Upper lobe of right lung (tissue), 1 donor: ENCODE measurements at regions not wholly inside any gene's neighbourhood (a gene's known extent, or its start where the extent isn't known, plus 50 kb on each side); places are given as distances from the start of the nearest gene placed in this dataset.

ENCODE experiments used
- ATAC-seq: fragments of 200-7000 bp; cut with Tn5 transposase; one replicate; pipeline ENCODE4 v1.9.1; 2020; ENCODE audit warnings: mild to moderate bottlenecking, moderate library complexity
- DNase-seq: peaks from one replicate; pipeline ENCODE4 v3.0.0-alpha.2; 2020
- H3K27ac ChIP-seq: fragments of 200-600 bp; one replicate; pipeline ENCODE4 v1.8.0; 2022
- H3K27me3 ChIP-seq: fragments of 200-600 bp; one replicate; pipeline ENCODE4 v1.8.0; 2022; ENCODE audit warnings: mild to moderate bottlenecking
- H3K36me3 ChIP-seq: fragments of 200-600 bp; one replicate; pipeline ENCODE4 v1.8.0; 2022
- H3K4me1 ChIP-seq: fragments of 200-600 bp; one replicate; pipeline ENCODE4 v1.8.0; 2022
- H3K4me3 ChIP-seq: fragments of 200-600 bp; one replicate; pipeline ENCODE4 v1.8.0; 2022; ENCODE audit warnings: mild to moderate bottlenecking
- H3K9me3 ChIP-seq: fragments of 200-600 bp; one replicate; pipeline ENCODE4 v1.8.0; 2022
- intact Hi-C: fragments of 100-400 bp; cut with DNase I; formaldehyde crosslinking; loops from one replicate; pipeline ENCODE4 v1.11.0; 2022
- TF ChIP-seq, protein P1 (sequence below): fragments of 200-600 bp; IDR thresholded peaks from one replicate; pipeline ENCODE4 v1.8.0; 2022; ENCODE audit warnings: antibody characterized with exemption
- donor health status: DM: no; HTN: yes; CAD: no; lungs with severe emphysema.

DNA sequence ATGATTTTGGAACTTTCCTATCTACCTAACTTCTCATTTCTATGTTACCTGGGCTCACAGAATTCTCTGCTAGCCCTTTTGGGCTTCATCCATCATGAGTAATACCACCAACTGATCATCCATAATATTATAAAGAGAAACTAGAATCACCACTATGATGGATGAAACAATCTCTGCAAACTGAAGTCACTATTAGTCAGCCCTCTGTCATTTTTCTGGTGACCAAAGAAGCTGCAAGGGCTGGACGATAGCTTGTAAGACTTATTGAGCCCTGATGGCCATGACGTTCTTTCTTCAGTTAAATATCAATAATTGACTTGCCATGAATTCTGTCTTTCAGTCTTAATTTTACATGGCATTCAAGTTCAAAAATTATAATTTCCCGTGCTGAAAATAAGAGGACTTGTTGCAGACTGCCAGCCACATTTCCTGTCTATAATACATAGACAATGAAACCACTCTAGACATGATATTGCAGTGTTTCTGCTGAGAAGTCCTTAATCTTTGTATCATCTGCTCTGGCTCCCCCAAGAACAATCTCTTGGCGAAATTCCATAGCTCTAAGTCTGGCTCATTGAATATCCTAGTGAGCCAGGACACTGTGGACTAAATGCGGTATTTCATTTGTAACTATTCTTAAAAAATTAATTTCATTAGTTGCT lies 655.0 kb upstream of the CAMK1G start:
- Histone ChIP-seq H3K9me3 (no peaks in the 10 kb centered on the region), H3K4me1 (no peaks in the 10 kb centered on the region), H3K27me3 (no peaks in the 10 kb centered on the region), H3K4me3 (no peak overlapping the region), H3K27ac (no peak overlapping the region), H3K36me3 (no peaks in the 10 kb centered on the region)
- TF ChIP-seq, protein P1, sequence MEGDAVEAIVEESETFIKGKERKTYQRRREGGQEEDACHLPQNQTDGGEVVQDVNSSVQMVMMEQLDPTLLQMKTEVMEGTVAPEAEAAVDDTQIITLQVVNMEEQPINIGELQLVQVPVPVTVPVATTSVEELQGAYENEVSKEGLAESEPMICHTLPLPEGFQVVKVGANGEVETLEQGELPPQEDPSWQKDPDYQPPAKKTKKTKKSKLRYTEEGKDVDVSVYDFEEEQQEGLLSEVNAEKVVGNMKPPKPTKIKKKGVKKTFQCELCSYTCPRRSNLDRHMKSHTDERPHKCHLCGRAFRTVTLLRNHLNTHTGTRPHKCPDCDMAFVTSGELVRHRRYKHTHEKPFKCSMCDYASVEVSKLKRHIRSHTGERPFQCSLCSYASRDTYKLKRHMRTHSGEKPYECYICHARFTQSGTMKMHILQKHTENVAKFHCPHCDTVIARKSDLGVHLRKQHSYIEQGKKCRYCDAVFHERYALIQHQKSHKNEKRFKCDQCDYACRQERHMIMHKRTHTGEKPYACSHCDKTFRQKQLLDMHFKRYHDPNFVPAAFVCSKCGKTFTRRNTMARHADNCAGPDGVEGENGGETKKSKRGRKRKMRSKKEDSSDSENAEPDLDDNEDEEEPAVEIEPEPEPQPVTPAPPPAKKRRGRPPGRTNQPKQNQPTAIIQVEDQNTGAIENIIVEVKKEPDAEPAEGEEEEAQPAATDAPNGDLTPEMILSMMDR, result no peak
- no peak for ATAC-seq
- intact Hi-C loops, result no loop called here
- no peak for DNase-seq

DNA sequence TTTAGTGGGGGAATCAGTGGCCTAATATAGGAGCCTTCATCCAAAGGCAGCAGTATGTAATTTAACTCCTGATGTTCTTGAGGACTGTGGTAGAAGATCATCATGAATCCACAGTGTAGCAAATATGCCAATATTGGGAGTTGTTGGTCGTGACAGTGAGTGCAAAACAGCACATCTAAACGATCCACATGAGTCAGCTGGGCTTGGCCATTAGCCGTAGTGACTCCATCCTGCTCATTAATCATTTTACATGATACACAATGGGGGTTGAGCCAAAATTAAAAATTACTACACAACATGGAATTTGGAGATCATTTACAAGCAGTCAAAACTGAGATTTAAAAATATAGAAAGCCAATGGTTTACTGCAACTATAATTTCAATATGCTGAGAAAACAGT lies 653.9 kb upstream of the CAMK1G start:
- Histone ChIP-seq H3K27ac (no peak overlapping the region), H3K4me1 (no peaks in the 10 kb centered on the region), H3K4me3 (no peak overlapping the region), H3K27me3 (no peaks in the 10 kb centered on the region), H3K36me3 (no peaks in the 10 kb centered on the region), H3K9me3 (no peaks in the 10 kb centered on the region)
- intact Hi-C loops, result no loop called here
- no peak for DNase-seq
- TF ChIP-seq, protein P1, result no peak
- ATAC-seq, result no peak

DNA sequence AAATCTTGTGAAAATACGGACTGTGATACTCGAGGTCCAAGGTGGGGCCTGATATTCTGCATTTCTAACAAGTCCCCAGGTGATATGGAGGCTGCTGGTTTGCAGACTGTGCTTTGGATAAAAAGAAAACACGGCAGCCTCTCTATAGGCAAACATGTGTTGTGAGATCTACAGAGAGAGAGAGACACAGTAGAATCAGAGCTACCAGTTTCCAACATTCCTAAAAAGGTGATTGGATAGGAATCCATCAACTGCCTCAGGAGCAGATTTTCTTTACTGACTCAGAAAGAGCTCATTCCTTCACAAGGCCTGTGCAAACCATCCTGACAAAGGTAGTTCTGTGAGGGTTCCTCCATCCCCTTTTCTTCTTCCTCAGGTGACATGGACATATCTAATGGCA lies 651.6 kb upstream of the CAMK1G start:
- Histone ChIP-seq H3K4me3 (no peak overlapping the region), H3K9me3 (no peaks in the 10 kb centered on the region), H3K27me3 (no peaks in the 10 kb centered on the region), H3K36me3 (no peaks in the 10 kb centered on the region), H3K4me1 (no peaks in the 10 kb centered on the region), H3K27ac (no peak overlapping the region)
- intact Hi-C loops, result no loop called here
- no peak for ATAC-seq
- TF ChIP-seq, protein P1, result no peak
- DNase-seq, result no peak

DNA sequence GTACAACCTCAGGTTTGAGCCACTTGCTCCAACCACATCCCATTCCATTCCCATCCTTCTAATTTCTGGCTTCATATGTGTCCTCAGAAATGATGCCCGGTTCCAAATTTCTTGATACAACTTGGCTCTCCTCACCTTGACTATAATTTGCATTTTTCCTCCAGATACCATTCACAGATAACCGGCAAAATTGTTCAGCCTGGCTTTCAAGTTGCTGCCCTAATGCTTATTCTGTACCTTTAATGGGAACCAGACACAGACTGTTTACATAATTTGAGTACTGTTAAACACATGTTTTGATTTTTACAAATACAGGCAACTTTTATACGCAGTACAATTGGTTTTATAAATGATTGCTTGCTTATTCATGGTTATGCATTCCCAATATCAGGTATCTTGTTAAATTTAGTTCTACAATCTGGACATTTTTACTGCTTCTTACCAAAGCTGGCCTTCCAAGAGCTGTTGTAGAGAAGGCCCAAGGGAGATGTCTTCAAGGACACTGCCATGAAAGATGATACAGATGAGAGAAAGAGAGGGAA lies 649.5 kb upstream of the CAMK1G start:
- H3K4me3 ChIP-seq, result no peak overlapping the region
- no peak for DNase-seq
- intact Hi-C loops, result no loop called here
- TF ChIP-seq, protein P1, result no peak
- no peaks in the 10 kb centered on the region for H3K4me1 ChIP-seq
- H3K9me3 ChIP-seq, result no peaks in the 10 kb centered on the region
- H3K27ac ChIP-seq, result no peak overlapping the region
- ATAC-seq, result no peak
- H3K36me3 ChIP-seq, result no peaks in the 10 kb centered on the region
- H3K27me3 ChIP-seq, result no peaks in the 10 kb centered on the region

DNA sequence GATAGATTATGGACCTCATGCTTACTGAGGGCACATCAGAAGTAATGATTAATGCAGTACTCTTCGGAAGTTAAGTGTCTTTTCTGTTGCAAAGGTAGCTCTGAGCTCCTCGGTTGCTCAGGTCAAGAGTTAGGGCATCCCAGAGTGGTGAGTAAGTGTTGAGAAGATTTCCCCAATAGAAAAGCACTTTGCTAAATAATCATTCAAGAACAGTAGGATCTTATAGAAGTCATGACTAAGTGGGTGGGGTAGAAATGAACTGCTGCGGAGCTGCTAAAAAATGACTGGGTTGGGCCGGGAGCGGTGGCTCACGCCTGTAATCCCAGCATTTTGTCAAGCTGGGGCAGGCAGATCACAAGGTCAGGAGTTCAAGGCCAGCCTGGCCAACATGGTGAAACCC lies 648.6 kb upstream of the CAMK1G start:
- intact Hi-C loops, result no loop called here
- ATAC-seq, result no peak
- no peaks in the 10 kb centered on the region for H3K4me1 ChIP-seq
- TF ChIP-seq, protein P1, result no peak
- H3K27me3 ChIP-seq, result no peaks in the 10 kb centered on the region
- H3K9me3 ChIP-seq, result no peaks in the 10 kb centered on the region
- no peak overlapping the region for H3K27ac ChIP-seq
- H3K4me3 ChIP-seq, result no peak overlapping the region
- H3K36me3 ChIP-seq, result no peaks in the 10 kb centered on the region
- no peak for DNase-seq
